Lower lobe of right lung (tissue), 2 donors: ENCODE measurements at regions not wholly inside any gene's neighbourhood (a gene's known extent, or its start where the extent isn't known, plus 50 kb on each side); places are given as distances from the start of the nearest gene placed in this dataset.

Experiments
- ATAC-seq, 2 donors: fragments of 200-7000 bp; cut with Tn5 transposase; one replicate each; pipeline ENCODE4 v1.9.1; 2020 to 2022; ENCODE audit warnings: mild to moderate bottlenecking in 2 of 2, moderate library complexity in 2 of 2
- DNase-seq: peaks from one replicate; pipeline ENCODE4 v3.0.0-alpha.2; 2020
- H3K27ac ChIP-seq: fragments of 200-600 bp; one replicate; pipeline ENCODE4 v1.8.0; 2022
- H3K27me3 ChIP-seq: fragments of 200-600 bp; one replicate; pipeline ENCODE4 v1.8.0; 2022; ENCODE audit warnings: low read depth
- H3K36me3 ChIP-seq: fragments of 200-600 bp; one replicate; pipeline ENCODE4 v1.8.0; 2022; ENCODE audit warnings: mild to moderate bottlenecking
- H3K4me1 ChIP-seq: fragments of 200-600 bp; one replicate; pipeline ENCODE4 v1.8.0; 2022
- H3K4me3 ChIP-seq: fragments of 200-600 bp; one replicate; pipeline ENCODE4 v1.8.0; 2022; ENCODE audit warnings: mild to moderate bottlenecking
- H3K9me3 ChIP-seq: fragments of 200-600 bp; one replicate; pipeline ENCODE4 v1.8.0; 2022
- intact Hi-C: fragments of 100-400 bp; cut with DNase I; formaldehyde crosslinking; loops from one replicate; pipeline ENCODE4 v1.11.0; 2022
- TF ChIP-seq, protein P1 (sequence below): fragments of 200-600 bp; IDR thresholded peaks from one replicate; pipeline ENCODE4 v1.8.0; 2022; ENCODE audit warnings: antibody characterized with exemption, mild to moderate bottlenecking
- donor health status: DM: no; HTN: yes; CAD: no; lungs with severe emphysema.

DNA sequence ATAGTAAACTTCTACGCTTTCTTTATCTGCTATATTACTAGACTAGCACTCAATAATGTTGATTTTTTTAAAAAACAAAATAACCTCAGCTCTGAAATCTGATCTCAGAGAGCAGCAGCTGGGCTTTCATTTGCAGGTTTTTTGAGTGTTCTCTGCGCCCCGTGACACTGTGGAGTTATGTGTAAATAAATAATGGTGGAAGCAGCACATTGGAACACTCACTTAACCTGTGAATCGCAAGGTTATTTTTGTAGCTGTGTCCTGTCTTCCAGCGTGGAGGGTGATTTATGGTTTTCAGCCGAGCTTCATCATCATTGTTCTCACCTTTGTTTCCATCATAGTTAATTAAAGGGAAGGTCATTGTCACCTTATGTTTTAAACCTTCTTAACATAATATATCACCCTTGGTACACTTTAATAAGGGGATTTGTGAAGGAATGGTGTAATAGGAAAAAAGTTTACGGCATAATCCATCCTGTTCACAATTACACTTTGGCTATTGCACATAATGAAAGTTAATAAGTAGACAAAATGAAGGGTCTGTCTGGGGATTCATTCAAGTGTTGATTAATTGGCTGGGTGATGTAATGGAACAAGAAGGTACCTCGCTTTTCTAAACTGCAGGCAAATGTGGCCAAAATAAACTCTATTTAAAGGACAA, 493.3 kb upstream of the ADAMTS16 start:
- Histone ChIP-seq H3K36me3 (no peaks in the 10 kb centered on the region), H3K4me3 (no peak overlapping the region), H3K4me1 (no peaks in the 10 kb centered on the region), H3K9me3 (no peaks in the 10 kb centered on the region), H3K27ac (no peak overlapping the region), H3K27me3 (no peaks in the 10 kb centered on the region)
- ATAC-seq (no peak), DNase-seq (no peak)
- TF ChIP-seq, protein P1, sequence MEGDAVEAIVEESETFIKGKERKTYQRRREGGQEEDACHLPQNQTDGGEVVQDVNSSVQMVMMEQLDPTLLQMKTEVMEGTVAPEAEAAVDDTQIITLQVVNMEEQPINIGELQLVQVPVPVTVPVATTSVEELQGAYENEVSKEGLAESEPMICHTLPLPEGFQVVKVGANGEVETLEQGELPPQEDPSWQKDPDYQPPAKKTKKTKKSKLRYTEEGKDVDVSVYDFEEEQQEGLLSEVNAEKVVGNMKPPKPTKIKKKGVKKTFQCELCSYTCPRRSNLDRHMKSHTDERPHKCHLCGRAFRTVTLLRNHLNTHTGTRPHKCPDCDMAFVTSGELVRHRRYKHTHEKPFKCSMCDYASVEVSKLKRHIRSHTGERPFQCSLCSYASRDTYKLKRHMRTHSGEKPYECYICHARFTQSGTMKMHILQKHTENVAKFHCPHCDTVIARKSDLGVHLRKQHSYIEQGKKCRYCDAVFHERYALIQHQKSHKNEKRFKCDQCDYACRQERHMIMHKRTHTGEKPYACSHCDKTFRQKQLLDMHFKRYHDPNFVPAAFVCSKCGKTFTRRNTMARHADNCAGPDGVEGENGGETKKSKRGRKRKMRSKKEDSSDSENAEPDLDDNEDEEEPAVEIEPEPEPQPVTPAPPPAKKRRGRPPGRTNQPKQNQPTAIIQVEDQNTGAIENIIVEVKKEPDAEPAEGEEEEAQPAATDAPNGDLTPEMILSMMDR: no peak
- intact Hi-C loops: no loop called here

DNA sequence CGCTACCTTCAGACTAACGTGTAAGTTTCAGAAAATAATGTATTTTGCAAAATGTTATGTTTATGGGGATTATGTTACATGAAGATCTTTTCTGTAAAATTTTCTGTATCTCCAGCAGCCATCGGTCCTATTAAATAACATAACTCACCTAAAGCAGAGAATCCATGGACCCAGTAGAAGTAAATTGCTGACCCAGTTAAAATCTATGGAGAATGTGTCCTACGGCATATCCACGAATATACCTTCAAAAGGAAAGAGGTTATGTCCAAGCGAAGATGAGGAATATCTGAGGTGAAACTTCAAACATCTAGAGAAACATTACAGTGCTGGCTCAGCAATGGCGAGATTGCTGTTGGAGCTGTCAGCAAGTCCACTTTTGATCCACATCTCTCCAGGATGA, 492.2 kb upstream of the ADAMTS16 start:
- Histone ChIP-seq H3K27ac (no peak overlapping the region), H3K27me3 (no peaks in the 10 kb centered on the region), H3K9me3 (no peaks in the 10 kb centered on the region), H3K36me3 (no peaks in the 10 kb centered on the region), H3K4me3 (no peak overlapping the region), H3K4me1 (no peaks in the 10 kb centered on the region)
- DNase-seq (no peak), ATAC-seq (no peak)
- intact Hi-C loops: no loop called here
- TF ChIP-seq, protein P1: no peak

DNA sequence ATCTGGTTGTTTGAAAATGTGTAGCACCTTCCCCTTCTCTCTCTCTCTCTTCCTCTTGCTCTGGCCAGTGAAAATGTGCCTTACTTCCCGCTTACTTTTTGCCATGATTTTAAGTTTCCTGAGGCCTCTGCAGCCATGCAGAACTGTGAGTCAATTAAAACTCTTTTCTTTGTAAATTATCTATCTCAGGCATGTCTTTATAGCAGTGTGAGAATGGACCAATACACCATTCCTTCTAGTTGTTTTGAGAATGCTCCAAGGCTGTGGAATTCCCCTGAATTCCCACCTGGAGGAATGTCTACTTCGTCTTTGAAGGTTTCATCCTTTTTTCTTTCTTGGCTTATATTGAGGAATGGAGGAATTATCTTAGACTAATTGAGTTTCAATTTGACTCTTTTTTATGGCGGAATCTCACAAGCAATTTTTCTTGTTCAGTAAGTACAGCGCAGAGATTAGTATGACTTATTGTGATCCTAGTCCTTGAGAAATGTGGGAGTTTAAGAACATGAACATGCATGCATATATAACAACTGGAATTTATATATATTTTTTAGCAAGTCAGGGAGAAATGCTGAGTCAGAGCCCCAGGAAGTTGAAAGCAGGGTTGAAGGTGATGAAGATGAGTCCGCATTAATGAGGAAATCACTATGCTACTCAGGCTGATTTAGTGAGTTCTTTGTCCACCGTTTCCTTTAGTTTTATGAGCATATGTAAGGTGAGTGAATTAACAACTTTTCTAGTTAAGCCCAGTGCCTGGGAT, 488.1 kb upstream of the ADAMTS16 start:
- TF ChIP-seq, protein P1: no peak
- H3K9me3 ChIP-seq: no peaks in the 10 kb centered on the region
- no peak overlapping the region for H3K27ac ChIP-seq
- no peaks in the 10 kb centered on the region for H3K4me1 ChIP-seq
- ATAC-seq (no peak), DNase-seq (no peak)
- no peaks in the 10 kb centered on the region for H3K36me3 ChIP-seq
- H3K4me3 ChIP-seq: no peak overlapping the region
- H3K27me3 ChIP-seq: no peaks in the 10 kb centered on the region
- intact Hi-C loops: no loop called here

DNA sequence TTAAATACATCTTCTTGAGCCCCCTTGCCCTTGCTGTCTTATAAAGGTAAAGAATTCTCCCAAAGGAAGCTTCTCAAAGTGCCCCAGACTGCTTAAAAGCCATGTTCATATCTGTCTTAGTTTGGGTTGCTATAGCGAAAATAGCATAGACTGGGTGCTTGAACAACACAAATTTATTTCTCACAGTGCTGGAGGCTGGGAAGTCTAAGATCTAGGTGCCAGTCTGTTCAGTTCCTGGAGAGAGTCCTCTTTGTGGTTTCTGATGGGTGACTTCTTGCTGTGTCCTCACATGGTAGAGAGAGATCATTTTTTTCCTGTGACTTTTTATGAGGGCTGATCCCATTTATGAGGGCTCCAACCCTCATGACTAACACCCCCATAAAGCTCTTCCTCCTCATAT, 486.7 kb upstream of the ADAMTS16 start:
- ATAC-seq: no peak
- DNase-seq: no peak

DNA sequence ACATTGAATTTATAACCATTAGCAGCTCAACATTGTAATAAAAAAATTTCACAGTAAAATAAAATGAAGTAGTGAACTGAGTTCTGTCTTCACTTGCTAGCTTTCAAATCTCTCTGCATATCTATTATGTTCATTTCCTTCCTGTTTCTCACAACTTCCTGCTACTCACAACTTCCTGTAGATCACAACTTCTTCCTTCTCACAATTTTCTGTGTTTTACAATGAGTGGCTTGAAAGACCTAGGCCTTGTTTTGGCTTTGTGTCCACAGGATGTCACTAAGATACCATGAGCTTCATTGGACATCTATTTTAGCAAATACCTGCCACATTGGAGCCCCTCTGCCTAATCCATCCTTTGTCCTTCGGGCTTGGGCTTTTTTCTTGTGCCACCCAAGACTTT, 480.3 kb upstream of the ADAMTS16 start:
- H3K27ac ChIP-seq: no peak overlapping the region
- intact Hi-C loops: no loop called here
- no peaks in the 10 kb centered on the region for H3K9me3 ChIP-seq
- ATAC-seq: no peak
- H3K36me3 ChIP-seq: no peaks in the 10 kb centered on the region
- DNase-seq: no peak
- H3K4me3 ChIP-seq: no peak overlapping the region
- no peaks in the 10 kb centered on the region for H3K27me3 ChIP-seq
- H3K4me1 ChIP-seq: no peaks in the 10 kb centered on the region
- TF ChIP-seq, protein P1: no peak

More for the DNA sequence above, 486.7 kb upstream of the ADAMTS16 start:
- Histone ChIP-seq H3K27me3 (no peaks in the 10 kb centered on the region), H3K27ac (no peak overlapping the region), H3K36me3 (no peaks in the 10 kb centered on the region), H3K4me1 (no peaks in the 10 kb centered on the region), H3K4me3 (no peak overlapping the region), H3K9me3 (no peaks in the 10 kb centered on the region)
- TF ChIP-seq, protein P1: no peak
- intact Hi-C loops: no loop called here
